Kidney capillary endothelial cell (primary cell): ENCODE measurements at regions not wholly inside any gene's neighbourhood (a gene's known extent, or its start where the extent isn't known, plus 50 kb on each side); places are given as distances from the start of the nearest gene placed in this dataset.
"Not testable (repeated sequence)": the region's sequence is repeated elsewhere in the genome, so short reads cannot be mapped to it uniquely, and the experiment has no call there.

ENCODE experiments used
- DNase-seq: peaks from one replicate; pipeline ENCODE4 v3.0.0-alpha.2; 2018; ENCODE audit warnings: low spot score

DNA sequence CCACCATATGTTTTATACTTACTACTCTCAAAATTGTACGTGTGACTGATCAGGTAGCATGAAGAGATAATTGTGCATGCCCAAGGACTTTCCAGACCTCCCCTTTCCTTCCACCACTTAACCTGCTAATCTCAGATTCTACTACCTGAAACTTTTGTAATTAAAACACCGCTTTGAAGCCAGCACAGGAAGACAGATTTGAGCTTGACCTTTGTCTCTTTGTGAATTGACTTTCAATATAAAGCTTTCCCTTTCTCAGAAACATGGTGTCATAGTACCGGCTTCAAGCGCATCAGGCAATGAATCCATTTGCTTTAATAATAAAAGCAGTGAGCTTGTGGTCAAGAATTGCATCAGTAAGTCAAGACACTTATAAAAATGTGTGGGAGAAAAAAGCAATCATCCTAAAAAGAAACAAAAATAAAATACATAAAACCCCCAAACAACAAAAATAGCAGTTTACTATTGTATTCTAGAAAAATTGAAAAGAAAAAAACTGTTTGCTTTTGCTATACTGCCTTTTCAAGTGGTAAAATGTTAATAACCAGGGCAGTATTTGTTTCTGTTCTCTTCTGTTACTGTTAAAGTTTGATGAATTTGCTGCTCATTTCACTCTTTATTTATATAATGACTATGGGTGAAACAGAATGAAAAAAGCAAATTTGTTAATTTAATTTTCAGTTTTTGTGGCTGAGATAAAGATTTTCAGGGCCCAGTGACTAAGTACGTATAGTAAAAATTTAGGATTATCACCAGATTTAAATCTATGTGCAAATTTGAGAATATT is 2075.3 kb downstream of the PCDH9 start:
- no peak for DNase-seq

- no peak for DNase-seq
These were observed 2080.4 kb downstream of the PCDH9 start for GRCh38 chr13:65149687-65150086.

- no peak for DNase-seq
These were observed 2086.2 kb downstream of the PCDH9 start for GRCh38 chr13:65143920-65144319.

- DNase-seq, result no peak
These were observed 2097.0 kb downstream of the PCDH9 start for GRCh38 chr13:65133094-65133493.

DNA sequence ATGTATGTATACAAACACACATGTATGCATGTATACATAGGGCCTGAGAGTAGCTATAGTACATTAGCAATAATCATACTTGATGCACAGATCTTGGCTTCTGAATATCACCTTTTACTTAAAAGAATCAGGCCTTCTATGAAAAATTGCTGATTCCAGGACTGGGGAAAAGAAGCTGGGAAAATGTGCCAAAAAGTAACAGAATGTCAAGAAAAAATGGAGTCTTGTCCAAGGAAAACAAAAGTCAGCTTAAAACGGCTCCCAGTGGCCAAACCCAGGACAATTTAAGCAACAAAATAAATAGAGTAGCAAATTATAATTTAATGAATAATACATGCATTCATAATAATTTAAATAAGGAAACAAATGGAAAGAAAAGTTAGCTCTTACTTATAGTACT is 2104.9 kb downstream of the PCDH9 start:
- DNase-seq, result no peak

GRCh38 chr13:65112531-65112941 is 2117.6 kb downstream of the PCDH9 start:
- DNase-seq, result no peak

DNA sequence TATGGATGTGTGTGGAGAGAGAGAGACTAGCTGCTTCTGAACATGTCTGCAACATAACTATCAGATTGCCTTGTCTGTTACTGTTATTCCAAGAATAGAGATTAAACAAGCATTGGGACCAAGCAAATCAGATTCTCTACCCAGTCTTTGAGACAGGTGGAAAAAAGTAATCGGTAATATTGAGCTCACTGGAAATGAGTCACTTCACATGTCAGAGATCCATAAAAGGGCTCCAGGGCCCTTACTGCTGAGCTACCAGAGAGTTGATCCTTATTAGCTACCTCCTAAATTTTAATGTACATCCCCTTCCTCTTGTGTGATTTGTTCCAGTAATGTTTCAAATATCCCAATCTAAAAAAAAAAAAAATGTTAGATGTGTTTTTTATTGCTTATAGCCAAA is 2118.0 kb downstream of the PCDH9 start:
- DNase-seq, result no peak

DNA sequence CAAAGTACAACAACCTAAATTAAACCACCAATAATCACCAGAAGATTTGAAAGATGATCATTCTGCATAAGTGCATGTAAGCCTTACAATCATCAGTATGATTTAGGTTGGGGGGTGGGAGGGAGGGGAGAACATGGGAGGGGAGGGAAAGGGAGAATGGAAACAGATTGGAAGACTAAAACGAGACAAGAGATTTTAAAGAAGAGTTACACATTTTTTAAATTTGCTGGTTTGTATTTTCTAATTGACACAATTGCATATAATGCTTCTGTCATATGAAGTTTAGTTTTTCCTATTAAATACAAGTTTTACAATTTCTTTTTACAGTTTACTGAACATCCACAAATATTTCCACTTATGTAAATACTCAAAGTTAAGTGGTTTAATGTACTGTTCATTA is 2118.9 kb downstream of the PCDH9 start:
- no peak for DNase-seq

GRCh38 chr13:65104436-65104835 is 2125.7 kb downstream of the PCDH9 start:
- DNase-seq, result not testable (repeated sequence)

GRCh38 chr13:65103351-65103750 is 2126.8 kb downstream of the PCDH9 start:
- no peak for DNase-seq

GRCh38 chr13:65095161-65096082 is 2134.7 kb downstream of the PCDH9 start:
- no peak for DNase-seq

DNA sequence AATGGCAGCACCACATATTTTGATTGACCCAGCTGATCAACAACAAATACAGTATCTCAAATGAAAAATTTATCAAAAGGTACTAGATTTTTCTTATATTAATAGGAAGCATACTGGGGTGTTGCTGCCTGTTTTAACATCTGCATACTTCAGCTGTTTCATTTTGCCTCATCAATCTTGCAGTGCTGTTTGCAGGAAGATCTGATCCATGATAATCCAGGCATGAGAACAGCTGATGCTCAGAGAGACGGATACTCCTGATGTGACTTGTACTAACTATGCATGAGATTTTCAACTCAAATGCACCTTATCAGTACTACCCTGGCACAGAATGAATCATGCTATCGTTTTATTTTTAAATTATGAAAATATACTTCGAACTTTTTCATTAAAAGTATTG is 2136.8 kb downstream of the PCDH9 start:
- no peak for DNase-seq

GRCh38 chr13:65091031-65091430 is 2139.1 kb downstream of the PCDH9 start:
- no peak for DNase-seq

DNA sequence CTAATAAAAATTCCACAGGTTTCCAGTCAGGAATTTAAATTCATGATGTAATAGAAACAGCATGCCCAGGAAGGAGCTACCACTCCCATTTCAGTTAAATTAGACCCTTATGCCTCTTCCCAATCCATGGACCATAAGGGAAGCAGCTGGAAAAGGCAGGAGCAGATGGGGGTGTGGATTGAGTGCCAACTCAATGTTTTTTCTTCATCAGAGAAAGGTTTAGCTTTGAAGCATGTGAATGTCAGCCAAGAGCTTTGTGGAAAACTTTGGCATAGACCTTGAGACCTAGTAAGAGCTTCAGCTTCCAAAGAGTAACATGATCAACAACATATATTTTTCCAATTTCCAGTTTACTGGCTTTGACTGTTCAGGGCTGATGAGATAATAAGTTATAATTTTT is 2139.9 kb downstream of the PCDH9 start:
- DNase-seq, result no peak

DNA sequence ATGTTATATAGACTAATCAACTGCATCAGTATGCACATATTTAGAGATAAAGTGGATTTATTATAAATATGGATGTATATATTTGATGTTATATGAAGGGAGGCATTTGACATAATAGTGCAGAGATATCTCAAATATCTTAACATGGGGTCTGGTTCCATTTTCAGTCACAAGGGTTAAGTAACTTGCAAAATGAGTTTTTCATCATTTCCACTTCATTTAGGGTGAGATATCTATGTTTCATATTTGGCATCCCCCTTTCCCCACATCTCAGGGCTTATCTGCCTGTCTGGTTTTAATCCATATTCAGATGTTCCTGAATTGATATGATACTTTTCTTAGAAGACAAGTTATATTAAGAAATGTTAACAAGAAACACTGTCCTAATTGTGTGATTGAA is 2141.2 kb downstream of the PCDH9 start:
- DNase-seq, result no peak

- no peak for DNase-seq
These were observed 2144.2 kb downstream of the PCDH9 start for GRCh38 chr13:65085977-65086376.

GRCh38 chr13:65074248-65074647 is 2155.9 kb downstream of the PCDH9 start:
- DNase-seq, result no peak

GRCh38 chr13:65064967-65065366 is 2165.2 kb downstream of the PCDH9 start:
- DNase-seq, result no peak

- no peak for DNase-seq
These were observed 2166.4 kb downstream of the PCDH9 start for GRCh38 chr13:65063753-65064152.

- no peak for DNase-seq
These were observed 2172.2 kb downstream of the PCDH9 start for GRCh38 chr13:65057986-65058385.

DNA sequence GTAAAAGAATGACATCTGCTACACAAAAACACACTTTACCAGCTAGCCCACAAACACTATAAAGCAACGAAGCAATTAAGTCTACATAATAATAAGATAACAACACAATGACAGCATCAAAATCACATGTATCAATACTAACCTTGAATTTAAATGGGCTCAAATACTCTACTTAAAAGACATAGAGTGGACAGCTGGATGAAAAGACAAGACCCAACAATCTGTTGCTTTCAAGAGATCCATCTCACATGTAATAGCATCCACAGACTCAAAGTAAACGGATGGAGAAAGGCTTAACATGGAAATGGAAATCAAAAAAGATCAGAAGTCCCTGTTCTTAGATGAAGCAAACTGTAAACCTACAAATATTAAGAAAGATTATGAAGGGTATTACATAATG is 2175.9 kb downstream of the PCDH9 start:
- no peak for DNase-seq

GRCh38 chr13:65036999-65037398 is 2193.1 kb downstream of the PCDH9 start:
- DNase-seq, result no peak

DNA sequence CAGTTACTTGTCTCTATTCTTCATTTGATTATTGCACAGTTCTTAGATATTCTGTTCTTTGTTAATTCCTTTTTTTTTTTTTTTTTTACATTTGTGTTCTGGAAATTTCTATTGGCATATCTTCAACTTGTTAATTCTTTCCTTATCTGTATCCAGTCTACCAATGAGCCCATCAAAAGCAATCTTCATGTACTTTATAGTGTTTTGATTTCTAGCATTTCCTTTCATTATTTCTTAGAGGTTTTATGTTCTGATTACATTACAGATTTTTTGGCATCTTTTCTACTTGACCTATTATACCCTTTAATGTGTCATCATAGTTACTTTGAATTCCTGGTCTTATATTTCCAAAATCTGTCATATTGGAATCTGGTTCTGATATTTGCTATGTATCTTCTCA is 2194.8 kb downstream of the PCDH9 start:
- no peak for DNase-seq
